NCI-H1105 treated with DMSO at 0.1 percent for 48 hours (cell line): ENCODE measurements at regions not wholly inside any gene's neighbourhood (a gene's known extent, or its start where the extent isn't known, plus 50 kb on each side); places are given as distances from the start of the nearest gene placed in this dataset.

ENCODE experiments used
- DNase-seq: peaks from one replicate; lab custom pipeline; 2025; lab: John Stamatoyannopoulos, UW

DNA sequence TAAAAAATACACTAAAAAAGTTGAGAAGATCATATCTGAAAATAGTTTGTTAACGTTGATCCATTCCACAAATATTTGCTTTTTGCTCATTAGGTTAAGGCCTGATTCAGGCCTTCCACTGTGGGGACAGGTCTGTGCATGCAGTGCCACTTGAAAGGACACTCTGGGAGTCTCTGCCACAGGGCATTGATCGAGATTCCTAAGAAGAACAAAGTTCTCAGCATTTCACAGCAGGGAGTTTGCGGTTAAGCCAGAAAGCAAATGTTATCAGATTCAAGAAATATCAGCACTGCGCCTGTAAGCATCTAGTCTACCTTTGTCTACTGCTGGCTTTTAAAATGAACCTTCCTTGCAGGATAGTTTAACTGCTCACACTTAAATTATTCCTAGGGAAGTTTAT, 62.2 kb upstream of the TNIP3 start:
- no peak for DNase-seq

DNA sequence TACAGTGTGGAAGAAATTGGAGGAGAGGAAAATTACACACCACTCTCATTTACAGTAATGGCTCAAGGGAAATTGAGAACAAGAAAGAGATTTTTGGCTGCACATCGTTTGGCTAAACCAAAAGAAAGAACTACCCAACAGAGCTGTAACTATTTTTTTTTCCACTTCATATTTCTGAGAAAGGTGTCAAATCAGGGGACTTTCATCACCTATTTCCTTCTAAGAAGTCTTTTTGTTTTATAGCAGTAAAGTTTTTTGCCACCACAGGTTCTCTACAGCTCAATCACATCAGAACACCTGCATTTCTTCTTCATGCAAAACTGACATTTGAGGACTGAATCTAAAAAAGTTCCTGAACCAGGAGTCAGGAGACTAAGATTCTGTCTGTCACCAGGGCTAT, 57.5 kb upstream of the TNIP3 start:
- DNase-seq, result no peak

DNA sequence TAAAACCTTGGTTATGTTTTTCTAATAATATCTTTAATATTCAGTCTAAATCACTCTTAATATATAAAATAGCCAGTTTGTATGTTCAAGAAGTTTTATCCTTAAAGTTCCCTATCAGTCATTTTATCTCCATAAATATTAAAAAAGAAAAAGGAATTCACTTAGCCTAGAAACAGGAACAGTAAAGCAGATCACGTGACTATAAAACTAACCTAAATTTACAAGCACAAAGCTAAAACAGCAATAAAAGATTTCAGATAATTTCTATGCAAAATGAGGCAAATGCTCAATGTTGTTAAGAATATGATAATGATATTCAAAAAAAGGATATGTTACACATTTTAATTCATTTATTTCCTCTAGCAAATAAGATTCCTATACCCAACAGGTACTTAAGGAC, 57.1 kb upstream of the TNIP3 start:
- no peak for DNase-seq

DNA sequence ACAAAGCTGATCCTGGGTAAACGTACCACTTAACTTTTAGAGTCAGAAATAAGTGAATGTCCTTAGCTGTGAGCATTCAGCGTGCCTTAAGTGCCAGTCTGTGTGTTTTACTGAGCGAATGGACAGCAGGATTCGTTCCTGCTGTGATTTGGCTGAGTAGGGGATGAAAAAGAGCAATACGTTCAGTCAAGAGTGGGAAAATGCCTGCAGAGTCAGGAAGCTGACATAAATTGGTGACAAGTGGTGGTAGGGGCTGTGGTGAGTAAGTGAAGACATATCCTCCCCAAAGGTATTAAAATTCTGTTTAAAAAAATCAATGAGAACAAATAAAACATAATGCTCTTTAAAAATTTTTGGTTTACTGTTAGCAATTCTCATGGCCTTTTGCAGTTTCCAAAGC, 56.6 kb upstream of the TNIP3 start:
- no peak for DNase-seq

DNA sequence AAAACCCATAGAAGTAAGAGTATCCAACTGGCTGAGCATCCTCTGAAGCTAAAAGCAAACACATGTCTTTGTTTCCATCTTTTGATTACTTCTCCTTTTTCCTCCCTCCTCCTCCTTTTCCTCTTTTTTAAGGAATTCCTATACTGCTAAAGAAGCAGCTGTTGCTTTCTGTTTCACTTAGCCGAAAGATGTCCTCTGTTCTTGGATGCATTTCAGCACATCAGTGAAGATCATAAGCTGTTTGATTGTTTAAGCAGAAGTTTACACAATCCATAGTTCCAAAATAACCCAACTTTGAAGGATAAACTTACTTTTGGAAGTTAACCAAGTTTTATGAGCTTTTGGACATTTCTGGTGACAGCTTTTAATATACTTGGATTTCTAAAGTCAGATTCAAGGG, 55.1 kb upstream of the TNIP3 start:
- DNase-seq, result no peak

DNA sequence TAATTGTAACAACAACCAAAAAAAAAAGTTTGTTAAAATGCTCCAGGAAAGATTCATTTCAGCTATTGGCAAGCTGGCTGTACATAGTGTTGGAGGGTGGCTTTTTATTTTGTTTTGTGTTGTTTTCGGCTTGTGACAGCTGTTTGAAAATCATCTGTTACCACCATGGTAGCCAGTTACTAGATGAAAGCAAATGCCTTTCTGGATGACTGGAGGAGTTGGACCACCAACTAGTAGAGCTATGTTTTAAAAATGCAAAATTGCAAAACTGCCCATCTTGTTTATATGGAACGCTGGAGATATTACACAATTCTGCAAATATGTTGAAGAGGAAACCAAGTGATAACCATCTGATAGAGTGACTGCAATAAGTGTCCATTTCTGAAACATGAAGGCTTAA, 53.2 kb upstream of the TNIP3 start:
- no peak for DNase-seq

DNA sequence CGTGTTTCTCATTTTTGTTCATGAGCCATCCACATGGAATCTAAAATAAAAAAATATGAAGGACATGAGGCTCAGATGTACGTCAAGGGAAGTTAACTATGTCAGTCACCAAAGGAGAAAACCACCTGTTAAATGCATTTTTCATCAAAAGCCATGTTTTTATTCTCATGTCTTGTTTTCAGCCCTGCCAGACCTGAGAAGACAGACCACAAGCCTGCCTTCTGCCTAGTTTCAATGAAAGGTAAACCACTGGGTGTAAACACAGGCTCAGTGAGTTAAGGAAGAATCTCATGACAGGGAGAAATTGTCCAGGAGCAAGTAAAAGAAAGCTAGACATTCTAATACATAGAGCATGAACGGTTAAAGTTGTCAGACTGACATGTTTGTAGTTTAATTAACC, 52.3 kb upstream of the TNIP3 start:
- DNase-seq, result no peak

DNA sequence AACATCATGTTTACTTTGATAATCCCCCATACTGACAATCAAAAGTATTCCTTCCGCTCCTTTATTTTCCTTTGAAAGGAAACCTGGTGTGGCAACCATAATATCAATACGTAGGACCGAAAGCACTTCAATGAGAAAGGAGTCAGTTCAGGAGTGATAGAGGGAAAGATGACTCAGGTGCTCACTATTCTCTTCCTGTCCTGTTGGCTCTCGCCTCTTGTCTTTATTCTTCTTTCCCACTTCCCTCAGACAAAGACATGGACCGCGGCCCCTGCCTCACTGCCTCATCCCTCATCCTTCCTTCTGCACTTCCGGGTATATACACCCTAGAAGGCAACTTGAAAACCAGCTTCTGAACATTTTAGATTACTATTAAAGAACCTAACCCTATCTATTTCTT, 49.8 kb upstream of the TNIP3 start:
- no peak for DNase-seq
